HEK293 (cell line): ENCODE measurements at regions not wholly inside any gene's neighbourhood (a gene's known extent, or its start where the extent isn't known, plus 50 kb on each side); places are given as distances from the start of the nearest gene placed in this dataset.

ENCODE experiments used
- CTCF ChIA-PET: fragments of 350-600 bp; formaldehyde crosslinking; extraction: SDS; loops from one replicate; lab custom pipeline; 2021; ENCODE audit warnings: antibody characterized with exemption; lab: Yijun Ruan, JAX
- POLR2A ChIA-PET: fragments of 300-600 bp; formaldehyde crosslinking; extraction: SDS; loops from one replicate; lab custom pipeline; 2020; ENCODE audit warnings: antibody characterized with exemption, inconsistent platforms; lab: Yijun Ruan, JAX
- H3K27ac ChIP-seq: fragments of 200-500 bp; sonication (Bioruptor generic); 2 replicates; pipeline ENCODE4 v1.5.1; 2014; ENCODE audit warnings: low read depth, low read length, control low read depth, inconsistent platforms; ENCODE audit errors: extremely low read depth
- H3K36me3 ChIP-seq, 2 experiments: fragments of 200-500 bp in 1 of 2; sonication (Bioruptor generic) in 1 of 2; 1 replicate in 1 of 2; 2 replicates in 1 of 2; pipeline ENCODE4 v1.5.1; 2014 to 2017; ENCODE audit warnings: inconsistent platforms in 2 of 2, low read length in 2 of 2; ENCODE audit not compliant: control insufficient read depth in 2 of 2, insufficient read depth in 1 of 2
- H3K4me1 ChIP-seq: fragments of 200-500 bp; sonication (Bioruptor generic); 2 replicates; pipeline ENCODE4 v1.5.1; 2014; ENCODE audit warnings: mild to moderate bottlenecking, low read length, inconsistent platforms; ENCODE audit not compliant: control insufficient read depth, insufficient read depth
- H3K4me3 ChIP-seq: 2 replicates; pipeline ENCODE4 v1.5.1; 2011; ENCODE audit warnings: low read depth, mild to moderate bottlenecking, control low read depth, low read length, moderate library complexity
- H3K9me3 ChIP-seq: fragments of 200-500 bp; sonication (Bioruptor generic); 2 replicates; pipeline ENCODE4 v1.5.1; 2014; ENCODE audit warnings: low read depth, low read length, inconsistent platforms; ENCODE audit not compliant: control insufficient read depth, insufficient read depth
- GLIS2 ChIP-seq: fragments of 450-650 bp; formaldehyde crosslinking; IDR thresholded peaks from 2 replicates; pipeline ENCODE4 v1.5.1; 2016; ENCODE audit warnings: missing biosample characterization, missing genetic modification characterization
- KLF8 ChIP-seq: fragments of 450-650 bp; formaldehyde crosslinking; IDR thresholded peaks from 2 replicates; pipeline ENCODE4 v1.5.1; 2016; ENCODE audit warnings: missing biosample characterization, missing genetic modification characterization
- MYNN ChIP-seq: fragments of 450-650 bp; formaldehyde crosslinking; IDR thresholded peaks from 2 replicates; pipeline ENCODE4 v1.5.1; 2016; ENCODE audit warnings: missing biosample characterization, missing genetic modification characterization, borderline replicate concordance
- OSR2 ChIP-seq: fragments of 450-650 bp; formaldehyde crosslinking; IDR thresholded peaks from 2 replicates; pipeline ENCODE4 v1.5.1; 2016; ENCODE audit warnings: missing biosample characterization, missing genetic modification characterization
- SCRT2 ChIP-seq: fragments of 450-650 bp; formaldehyde crosslinking; IDR thresholded peaks from 2 replicates; pipeline ENCODE4 v1.5.1; 2016; ENCODE audit warnings: missing biosample characterization, missing genetic modification characterization
- ZBTB8A ChIP-seq: fragments of 450-650 bp; formaldehyde crosslinking; IDR thresholded peaks from 2 replicates; pipeline ENCODE4 v1.5.1; 2016; ENCODE audit warnings: missing biosample characterization, missing genetic modification characterization
- ZNF121 ChIP-seq: fragments of 450-650 bp; formaldehyde crosslinking; IDR thresholded peaks from 2 replicates; pipeline ENCODE4 v1.5.1; 2016; ENCODE audit warnings: missing biosample characterization, missing genetic modification characterization
- ZNF155 ChIP-seq: fragments of 450-650 bp; formaldehyde crosslinking; IDR thresholded peaks from 2 replicates; pipeline ENCODE4 v1.5.1; 2016; ENCODE audit warnings: missing biosample characterization, missing genetic modification characterization
- ZNF211 ChIP-seq: fragments of 450-650 bp; formaldehyde crosslinking; IDR thresholded peaks from 2 replicates; pipeline ENCODE4 v1.5.1; 2016; ENCODE audit warnings: low read depth, missing biosample characterization, missing genetic modification characterization
- ZNF404 ChIP-seq: fragments of 450-650 bp; formaldehyde crosslinking; IDR thresholded peaks from 2 replicates; pipeline ENCODE4 v1.5.1; 2017; ENCODE audit warnings: missing biosample characterization, missing genetic modification characterization
- ZNF416 ChIP-seq: fragments of 450-650 bp; formaldehyde crosslinking; IDR thresholded peaks from 2 replicates; pipeline ENCODE4 v1.5.1; 2016; ENCODE audit warnings: missing biosample characterization, missing genetic modification characterization
- ZNF423 ChIP-seq: fragments of 450-650 bp; formaldehyde crosslinking; IDR thresholded peaks from 2 replicates; pipeline ENCODE4 v1.5.1; 2016; ENCODE audit warnings: missing biosample characterization, missing genetic modification characterization
- ZNF433 ChIP-seq: fragments of 450-650 bp; formaldehyde crosslinking; IDR thresholded peaks from 2 replicates; pipeline ENCODE4 v1.5.1; 2016; ENCODE audit warnings: missing biosample characterization, missing genetic modification characterization, low read depth
- ZNF555 ChIP-seq: fragments of 450-650 bp; formaldehyde crosslinking; conservative IDR thresholded peaks from 2 replicates; pipeline ENCODE4 v1.5.1; 2017; ENCODE audit warnings: missing biosample characterization, mild to moderate bottlenecking, missing genetic modification characterization, inconsistent platforms
- ZNF623 ChIP-seq: fragments of 450-650 bp; formaldehyde crosslinking; IDR thresholded peaks from 2 replicates; pipeline ENCODE4 v1.5.1; 2016; ENCODE audit warnings: missing biosample characterization, missing genetic modification characterization
- ZNF626 ChIP-seq: fragments of 450-650 bp; sonication (Bioruptor Pico); formaldehyde crosslinking; IDR thresholded peaks from 2 replicates; pipeline ENCODE4 v1.5.1; 2018; ENCODE audit warnings: missing biosample characterization, missing genetic modification characterization, inconsistent platforms
- ZNF830 ChIP-seq: fragments of 450-650 bp; IDR thresholded peaks from 2 replicates; pipeline ENCODE4 v1.5.0; 2018; ENCODE audit warnings: missing biosample characterization, missing genetic modification characterization, low read depth, mild to moderate bottlenecking, moderate library complexity
- ZSCAN30 ChIP-seq: fragments of 450-650 bp; IDR thresholded peaks from 2 replicates; pipeline ENCODE4 v1.5.1; 2018; ENCODE audit warnings: missing biosample characterization, mild to moderate bottlenecking, missing genetic modification characterization, moderate library complexity
- TF ChIP-seq, protein P1 (sequence below): fragments of 450-650 bp; formaldehyde crosslinking; IDR thresholded peaks from 2 replicates; pipeline ENCODE4 v1.5.1; 2016; ENCODE audit warnings: missing biosample characterization, missing genetic modification characterization
- TF ChIP-seq, protein P2 (sequence below): fragments of 450-650 bp; formaldehyde crosslinking; IDR thresholded peaks from 2 replicates; pipeline ENCODE4 v1.5.1; 2016; ENCODE audit warnings: missing biosample characterization, missing genetic modification characterization
- TF ChIP-seq, protein P3 (sequence below): fragments of 450-650 bp; formaldehyde crosslinking; IDR thresholded peaks from 2 replicates; pipeline ENCODE4 v1.5.1; 2016; ENCODE audit warnings: missing biosample characterization, missing genetic modification characterization, borderline replicate concordance
- TF ChIP-seq, protein P4 (sequence below): fragments of 450-650 bp; formaldehyde crosslinking; IDR thresholded peaks from 2 replicates; pipeline ENCODE4 v1.5.1; 2016; ENCODE audit warnings: missing biosample characterization, missing genetic modification characterization

DNA sequence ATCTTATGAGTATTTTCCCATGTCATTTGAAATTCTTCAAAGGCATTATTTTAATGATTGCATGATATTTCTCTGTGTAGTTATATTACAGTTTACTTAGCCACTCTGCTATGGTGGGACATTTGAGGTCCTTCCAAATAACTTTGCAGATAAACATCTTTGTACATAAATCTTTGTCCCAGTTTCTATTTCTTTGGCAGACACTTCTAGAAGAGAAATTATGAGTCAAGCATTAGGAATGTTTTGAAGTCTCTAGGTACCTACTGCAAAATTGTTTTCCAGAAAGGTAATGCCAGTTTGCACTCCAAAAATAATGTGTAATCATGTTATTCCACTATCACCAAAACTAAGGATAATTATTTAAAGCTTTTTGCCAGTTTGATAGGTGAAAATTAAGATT is 149.7 kb downstream of the EN1 start:
- H3K9me3 ChIP-seq, result no peaks in the 10 kb centered on the region
- ChIA-PET POLR2A (interaction anchor here (0.5 kb wide), 1 partner anchor 375 kb away, joined by 9 read pairs; no protein-coding TSS in a partner anchor), CTCF (no interaction called here)
- no peak overlapping the region for H3K4me3 ChIP-seq
- no peaks in the 10 kb centered on the region for H3K36me3 ChIP-seq
- H3K4me1 ChIP-seq, result peaks cover 5% of the 10 kb centered on the region; the same call in 1 of the 2 replicates
- TF ChIP-seq KLF8 (tag by site-specific recombination), result no peak
- no peak for TF ChIP-seq ZNF423 (tag by site-specific recombination)
- no peak for TF ChIP-seq ZNF830 (tag by site-specific recombination)
- TF ChIP-seq, all 188 proteins: peak for 0
- no peak overlapping the region for H3K27ac ChIP-seq

DNA sequence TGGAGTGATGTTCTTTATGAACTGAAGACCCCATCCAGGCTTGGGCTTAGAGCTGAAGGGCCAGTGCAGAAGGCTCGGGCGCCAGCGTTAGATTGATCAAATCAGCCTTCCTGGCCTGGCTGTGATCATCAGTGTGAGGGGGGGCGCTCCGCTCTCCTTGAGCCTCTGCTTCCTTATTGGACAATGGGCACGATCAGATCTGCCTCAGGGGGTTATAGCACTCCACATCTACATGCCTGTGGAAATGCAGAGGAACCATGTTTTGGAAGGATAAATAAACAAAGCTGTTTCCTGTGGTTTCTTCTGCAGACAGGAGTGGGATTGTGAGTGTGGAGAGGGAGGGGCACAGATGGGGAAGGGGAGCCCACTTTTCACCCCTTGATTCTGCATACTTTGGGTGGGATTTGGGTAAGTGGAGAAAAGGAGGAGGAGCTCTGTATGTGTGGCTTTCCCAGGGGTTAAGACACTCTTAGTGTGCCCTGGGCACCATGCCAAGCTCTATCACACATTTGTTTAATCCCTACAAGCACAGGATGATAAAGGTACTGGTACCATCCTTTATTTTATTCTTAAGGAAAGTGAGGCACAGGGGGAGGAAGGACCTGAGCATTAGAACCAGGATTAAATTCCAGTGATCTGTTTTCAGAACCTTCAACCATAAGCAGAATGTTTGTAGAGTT is 150.5 kb downstream of the EN1 start:
- H3K36me3 ChIP-seq, result no peaks in the 10 kb centered on the region
- H3K4me1 ChIP-seq, result peaks cover 5% of the 10 kb centered on the region; the same call in 1 of the 2 replicates
- POLR2A ChIA-PET, result interaction anchor here (0.5 kb wide), 1 partner anchor 376 kb away, joined by 9 read pairs; no protein-coding TSS in a partner anchor
- CTCF ChIA-PET, result no interaction called here
- no peak overlapping the region for H3K27ac ChIP-seq
- no peaks in the 10 kb centered on the region for H3K9me3 ChIP-seq
- TF ChIP-seq ZNF555 (no peak), MYNN (no peak), ZNF626 (no peak), ZNF404 (tag by site-specific recombination) (no peak), ZNF433 (no peak), KLF8 (tag by site-specific recombination) (no peak), ZNF623 (tag by site-specific recombination) (no peak), ZBTB8A (no peak), ZNF211 (tag by site-specific recombination) (no peak), ZNF121 (no peak), GLIS2 (no peak), ZNF155 (tag by site-specific recombination) (no peak), OSR2 (tag by site-specific recombination) (no peak)
- TF ChIP-seq, protein P1, sequence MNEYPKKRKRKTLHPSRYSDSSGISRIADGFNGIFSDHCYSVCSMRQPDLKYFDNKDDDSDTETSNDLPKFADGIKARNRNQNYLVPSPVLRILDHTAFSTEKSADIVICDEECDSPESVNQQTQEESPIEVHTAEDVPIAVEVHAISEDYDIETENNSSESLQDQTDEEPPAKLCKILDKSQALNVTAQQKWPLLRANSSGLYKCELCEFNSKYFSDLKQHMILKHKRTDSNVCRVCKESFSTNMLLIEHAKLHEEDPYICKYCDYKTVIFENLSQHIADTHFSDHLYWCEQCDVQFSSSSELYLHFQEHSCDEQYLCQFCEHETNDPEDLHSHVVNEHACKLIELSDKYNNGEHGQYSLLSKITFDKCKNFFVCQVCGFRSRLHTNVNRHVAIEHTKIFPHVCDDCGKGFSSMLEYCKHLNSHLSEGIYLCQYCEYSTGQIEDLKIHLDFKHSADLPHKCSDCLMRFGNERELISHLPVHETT (tag by site-specific recombination), result no peak
- TF ChIP-seq, protein P2, sequence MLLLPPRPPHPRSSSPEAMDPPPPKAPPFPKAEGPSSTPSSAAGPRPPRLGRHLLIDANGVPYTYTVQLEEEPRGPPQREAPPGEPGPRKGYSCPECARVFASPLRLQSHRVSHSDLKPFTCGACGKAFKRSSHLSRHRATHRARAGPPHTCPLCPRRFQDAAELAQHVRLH, result no peak
- TF ChIP-seq, all 188 proteins: peak for 0
- no peak overlapping the region for H3K4me3 ChIP-seq

DNA sequence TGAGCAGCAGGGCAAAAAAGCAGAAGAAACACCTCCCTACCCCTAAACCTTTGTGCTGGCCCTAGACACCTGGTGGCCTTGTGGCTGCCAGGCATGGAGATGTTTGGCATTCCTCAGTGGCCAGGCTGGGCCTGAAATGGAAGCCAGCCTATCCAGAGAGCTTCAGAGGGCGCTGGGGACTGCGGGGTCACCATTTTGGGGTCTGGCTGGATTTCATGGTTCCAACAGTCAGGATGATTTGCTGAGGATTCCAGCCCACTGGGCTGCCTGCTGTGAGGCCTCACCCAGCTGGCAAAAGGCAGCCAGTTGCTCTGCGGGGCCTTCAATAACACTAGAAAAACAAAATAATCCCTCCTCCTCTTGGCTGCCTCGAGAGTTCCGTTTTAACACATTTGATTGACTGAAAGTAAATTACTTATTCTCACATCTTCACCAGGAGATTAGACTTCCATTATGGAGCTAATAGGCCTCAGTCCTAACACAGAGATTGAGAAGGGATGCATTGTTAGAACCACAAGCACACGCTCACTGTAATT is 154.1 kb downstream of the EN1 start:
- TF ChIP-seq ZNF416 (tag by site-specific recombination) (no peak), ZSCAN30 (no peak), SCRT2 (tag by site-specific recombination) (no peak)
- TF ChIP-seq, protein P3, sequence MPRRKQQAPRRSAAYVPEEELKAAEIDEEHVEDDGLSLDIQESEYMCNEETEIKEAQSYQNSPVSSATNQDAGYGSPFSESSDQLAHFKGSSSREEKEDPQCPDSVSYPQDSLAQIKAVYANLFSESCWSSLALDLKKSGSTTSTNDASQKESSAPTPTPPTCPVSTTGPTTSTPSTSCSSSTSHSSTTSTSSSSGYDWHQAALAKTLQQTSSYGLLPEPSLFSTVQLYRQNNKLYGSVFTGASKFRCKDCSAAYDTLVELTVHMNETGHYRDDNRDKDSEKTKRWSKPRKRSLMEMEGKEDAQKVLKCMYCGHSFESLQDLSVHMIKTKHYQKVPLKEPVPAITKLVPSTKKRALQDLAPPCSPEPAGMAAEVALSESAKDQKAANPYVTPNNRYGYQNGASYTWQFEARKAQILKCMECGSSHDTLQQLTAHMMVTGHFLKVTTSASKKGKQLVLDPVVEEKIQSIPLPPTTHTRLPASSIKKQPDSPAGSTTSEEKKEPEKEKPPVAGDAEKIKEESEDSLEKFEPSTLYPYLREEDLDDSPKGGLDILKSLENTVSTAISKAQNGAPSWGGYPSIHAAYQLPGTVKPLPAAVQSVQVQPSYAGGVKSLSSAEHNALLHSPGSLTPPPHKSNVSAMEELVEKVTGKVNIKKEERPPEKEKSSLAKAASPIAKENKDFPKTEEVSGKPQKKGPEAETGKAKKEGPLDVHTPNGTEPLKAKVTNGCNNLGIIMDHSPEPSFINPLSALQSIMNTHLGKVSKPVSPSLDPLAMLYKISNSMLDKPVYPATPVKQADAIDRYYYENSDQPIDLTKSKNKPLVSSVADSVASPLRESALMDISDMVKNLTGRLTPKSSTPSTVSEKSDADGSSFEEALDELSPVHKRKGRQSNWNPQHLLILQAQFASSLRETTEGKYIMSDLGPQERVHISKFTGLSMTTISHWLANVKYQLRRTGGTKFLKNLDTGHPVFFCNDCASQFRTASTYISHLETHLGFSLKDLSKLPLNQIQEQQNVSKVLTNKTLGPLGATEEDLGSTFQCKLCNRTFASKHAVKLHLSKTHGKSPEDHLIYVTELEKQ (tag by site-specific recombination), result no peak
- TF ChIP-seq, protein P4, sequence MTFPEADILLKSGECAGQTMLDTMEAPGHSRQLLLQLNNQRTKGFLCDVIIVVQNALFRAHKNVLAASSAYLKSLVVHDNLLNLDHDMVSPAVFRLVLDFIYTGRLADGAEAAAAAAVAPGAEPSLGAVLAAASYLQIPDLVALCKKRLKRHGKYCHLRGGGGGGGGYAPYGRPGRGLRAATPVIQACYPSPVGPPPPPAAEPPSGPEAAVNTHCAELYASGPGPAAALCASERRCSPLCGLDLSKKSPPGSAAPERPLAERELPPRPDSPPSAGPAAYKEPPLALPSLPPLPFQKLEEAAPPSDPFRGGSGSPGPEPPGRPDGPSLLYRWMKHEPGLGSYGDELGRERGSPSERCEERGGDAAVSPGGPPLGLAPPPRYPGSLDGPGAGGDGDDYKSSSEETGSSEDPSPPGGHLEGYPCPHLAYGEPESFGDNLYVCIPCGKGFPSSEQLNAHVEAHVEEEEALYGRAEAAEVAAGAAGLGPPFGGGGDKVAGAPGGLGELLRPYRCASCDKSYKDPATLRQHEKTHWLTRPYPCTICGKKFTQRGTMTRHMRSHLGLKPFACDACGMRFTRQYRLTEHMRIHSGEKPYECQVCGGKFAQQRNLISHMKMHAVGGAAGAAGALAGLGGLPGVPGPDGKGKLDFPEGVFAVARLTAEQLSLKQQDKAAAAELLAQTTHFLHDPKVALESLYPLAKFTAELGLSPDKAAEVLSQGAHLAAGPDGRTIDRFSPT (tag by site-specific recombination), result no peak
- Histone ChIP-seq H3K4me3 (no peak overlapping the region), H3K9me3 (no peaks in the 10 kb centered on the region), H3K27ac (no peak overlapping the region), H3K4me1 (peaks cover 5% of the 10 kb centered on the region; the same call in 1 of the 2 replicates), H3K36me3 (no peaks in the 10 kb centered on the region)
- ChIA-PET POLR2A (no interaction called here), CTCF (interaction anchor here (1.2 kb wide), 1 partner anchor 661 kb away, joined by 3 read pairs; no protein-coding TSS in a partner anchor)
